CD4-positive, alpha-beta T cell treated with Interleukin-12 subunit alpha and Interleukin-12 subunit beta, for 1 hour (primary cell): ENCODE measurements at regions not wholly inside any gene's neighbourhood (a gene's known extent, or its start where the extent isn't known, plus 50 kb on each side); places are given as distances from the start of the nearest gene placed in this dataset.

ENCODE experiments used
- DNase-seq: peaks from one replicate; pipeline ENCODE4 v3.0.0-alpha.2; 2020

GRCh38 chr1:219397511-219397910, 215.4 kb downstream of the ZC3H11B start:
- DNase-seq, result no peak

- no peak for DNase-seq
Observed at GRCh38 chr1:219391297-219391696, 217.6 kb downstream of the LYPLAL1 start.

GRCh38 chr1:219387211-219387610, 213.5 kb downstream of the LYPLAL1 start:
- no peak for DNase-seq

GRCh38 chr1:219385787-219386427, 212.2 kb downstream of the LYPLAL1 start:
- DNase-seq, result peak; percentile 12

GRCh38 chr1:219383281-219383680, 209.6 kb downstream of the LYPLAL1 start:
- DNase-seq, result no peak

GRCh38 chr1:219381396-219381795, 207.7 kb downstream of the LYPLAL1 start:
- DNase-seq, result no peak

- no peak for DNase-seq
Observed at GRCh38 chr1:219380463-219380862, 206.8 kb downstream of the LYPLAL1 start.

- no peak for DNase-seq
Observed at GRCh38 chr1:219379691-219380090, 206.0 kb downstream of the LYPLAL1 start.

- no peak for DNase-seq
Observed at GRCh38 chr1:219374636-219375035, 201.0 kb downstream of the LYPLAL1 start.

GRCh38 chr1:219374046-219374566, 200.4 kb downstream of the LYPLAL1 start:
- no peak for DNase-seq

GRCh38 chr1:219373616-219373935, 199.9 kb downstream of the LYPLAL1 start:
- no peak for DNase-seq

- no peak for DNase-seq
Observed at GRCh38 chr1:219372916-219373615, 199.4 kb downstream of the LYPLAL1 start.

GRCh38 chr1:219371471-219371870, 197.8 kb downstream of the LYPLAL1 start:
- no peak for DNase-seq

- DNase-seq, result no peak
Observed at GRCh38 chr1:219367496-219367895, 193.8 kb downstream of the LYPLAL1 start.

- no peak for DNase-seq
Observed at GRCh38 chr1:219365451-219365850, 191.8 kb downstream of the LYPLAL1 start.

- no peak for DNase-seq
Observed at GRCh38 chr1:219362702-219363101, 189.0 kb downstream of the LYPLAL1 start.

GRCh38 chr1:219359126-219359525, 185.4 kb downstream of the LYPLAL1 start:
- DNase-seq, result no peak

GRCh38 chr1:219358080-219358479, 184.4 kb downstream of the LYPLAL1 start:
- DNase-seq, result no peak

- DNase-seq, result no peak
Observed at GRCh38 chr1:219354962-219355361, 181.3 kb downstream of the LYPLAL1 start.

- DNase-seq, result no peak
Observed at GRCh38 chr1:219352961-219353651, 179.4 kb downstream of the LYPLAL1 start.

- DNase-seq, result no peak
Observed at GRCh38 chr1:219350172-219350931, 176.7 kb downstream of the LYPLAL1 start.

- no peak for DNase-seq
Observed at GRCh38 chr1:219347921-219348391, 174.3 kb downstream of the LYPLAL1 start.

GRCh38 chr1:219347376-219347775, 173.7 kb downstream of the LYPLAL1 start:
- DNase-seq, result no peak
